ENCODE measurements at regions not wholly inside any gene's neighbourhood (a gene's known extent, or its start where the extent isn't known, plus 50 kb on each side); places are given as distances from the start of the nearest gene placed in this dataset.

- DNase-seq (ENCODE audit: insufficient read length): no peak
- TF ChIP-seq TAF1 (IDR thresholded peaks at IDR 0.05; ENCODE audit: borderline replicate concordance, low read depth, low read length) (no peak), POLR2A (IDR thresholded peaks at IDR 0.05; ENCODE audit: low read depth, low read length) (no peak), POLR2AphosphoS5 (IDR thresholded peaks at IDR 0.05; ENCODE audit: low read depth, low read length) (no peak)
- no peak for FAIRE-seq
These were observed 83.6 kb upstream of the TTC29 start for GRCh38 chr4:147029296-147029695.

GRCh38 chr4:147034372-147034771, 88.7 kb upstream of the TTC29 start:
- TF ChIP-seq TAF1 (IDR thresholded peaks at IDR 0.05; ENCODE audit: borderline replicate concordance, low read depth, low read length) (no peak), POLR2A (IDR thresholded peaks at IDR 0.05; ENCODE audit: low read depth, low read length) (no peak), POLR2AphosphoS5 (IDR thresholded peaks at IDR 0.05; ENCODE audit: low read depth, low read length) (no peak)
- FAIRE-seq (no peak), DNase-seq (ENCODE audit: insufficient read length) (no peak)

- FAIRE-seq: no peak
- DNase-seq (ENCODE audit: insufficient read length): no peak
- TF ChIP-seq TAF1 (IDR thresholded peaks at IDR 0.05; ENCODE audit: borderline replicate concordance, low read depth, low read length) (no peak), POLR2AphosphoS5 (IDR thresholded peaks at IDR 0.05; ENCODE audit: low read depth, low read length) (no peak), POLR2A (IDR thresholded peaks at IDR 0.05; ENCODE audit: low read depth, low read length) (no peak)
These were observed 91.4 kb upstream of the TTC29 start for GRCh38 chr4:147037069-147037468.

GRCh38 chr4:147039976-147040575, 94.4 kb upstream of the TTC29 start:
- no peak for TF ChIP-seq POLR2AphosphoS5 (IDR thresholded peaks at IDR 0.05; ENCODE audit: low read depth, low read length)
- no peak for TF ChIP-seq POLR2A (IDR thresholded peaks at IDR 0.05; ENCODE audit: low read depth, low read length)
- no peak for TF ChIP-seq TAF1 (IDR thresholded peaks at IDR 0.05; ENCODE audit: borderline replicate concordance, low read depth, low read length)
- no peak for FAIRE-seq
- DNase-seq (ENCODE audit: insufficient read length): no peak

- FAIRE-seq: no peak
- DNase-seq (ENCODE audit: insufficient read length): no peak
- TF ChIP-seq POLR2AphosphoS5 (IDR thresholded peaks at IDR 0.05; ENCODE audit: low read depth, low read length) (no peak), TAF1 (IDR thresholded peaks at IDR 0.05; ENCODE audit: borderline replicate concordance, low read depth, low read length) (no peak), POLR2A (IDR thresholded peaks at IDR 0.05; ENCODE audit: low read depth, low read length) (no peak)
These were observed 95.2 kb upstream of the TTC29 start for GRCh38 chr4:147040874-147041273.

GRCh38 chr4:147041376-147041775, 95.7 kb upstream of the TTC29 start:
- no peak for FAIRE-seq

GRCh38 chr4:147042046-147042445, 96.4 kb upstream of the TTC29 start:
- DNase-seq (ENCODE audit: insufficient read length) (no peak), FAIRE-seq (no peak)
- no peak for TF ChIP-seq POLR2A (IDR thresholded peaks at IDR 0.05; ENCODE audit: low read depth, low read length)
- TF ChIP-seq TAF1 (IDR thresholded peaks at IDR 0.05; ENCODE audit: borderline replicate concordance, low read depth, low read length): no peak
- TF ChIP-seq POLR2AphosphoS5 (IDR thresholded peaks at IDR 0.05; ENCODE audit: low read depth, low read length): no peak

More at GRCh38 chr4:147041376-147041775, 95.7 kb upstream of the TTC29 start:
- no peak for DNase-seq (ENCODE audit: insufficient read length)
- no peak for TF ChIP-seq TAF1 (IDR thresholded peaks at IDR 0.05; ENCODE audit: borderline replicate concordance, low read depth, low read length)
- no peak for TF ChIP-seq POLR2A (IDR thresholded peaks at IDR 0.05; ENCODE audit: low read depth, low read length)
- no peak for TF ChIP-seq POLR2AphosphoS5 (IDR thresholded peaks at IDR 0.05; ENCODE audit: low read depth, low read length)

- no peak for FAIRE-seq
- TF ChIP-seq TAF1 (IDR thresholded peaks at IDR 0.05; ENCODE audit: borderline replicate concordance, low read depth, low read length) (no peak), POLR2AphosphoS5 (IDR thresholded peaks at IDR 0.05; ENCODE audit: low read depth, low read length) (no peak), POLR2A (IDR thresholded peaks at IDR 0.05; ENCODE audit: low read depth, low read length) (no peak)
- no peak for DNase-seq (ENCODE audit: insufficient read length)
These were observed 98.6 kb upstream of the TTC29 start for GRCh38 chr4:147044241-147044640.

GRCh38 chr4:147049946-147050345, 104.3 kb upstream of the TTC29 start:
- no peak for TF ChIP-seq TAF1 (IDR thresholded peaks at IDR 0.05; ENCODE audit: borderline replicate concordance, low read depth, low read length)
- no peak for TF ChIP-seq POLR2A (IDR thresholded peaks at IDR 0.05; ENCODE audit: low read depth, low read length)
- no peak for TF ChIP-seq POLR2AphosphoS5 (IDR thresholded peaks at IDR 0.05; ENCODE audit: low read depth, low read length)
- no peak for FAIRE-seq
- DNase-seq (ENCODE audit: insufficient read length): no peak

- DNase-seq (ENCODE audit: insufficient read length) (no peak), FAIRE-seq (no peak)
- TF ChIP-seq POLR2A (IDR thresholded peaks at IDR 0.05; ENCODE audit: low read depth, low read length): no peak
- no peak for TF ChIP-seq POLR2AphosphoS5 (IDR thresholded peaks at IDR 0.05; ENCODE audit: low read depth, low read length)
- TF ChIP-seq TAF1 (IDR thresholded peaks at IDR 0.05; ENCODE audit: borderline replicate concordance, low read depth, low read length): no peak
These were observed 104.7 kb upstream of the TTC29 start for GRCh38 chr4:147050356-147050765.

GRCh38 chr4:147052361-147052760, 106.7 kb upstream of the TTC29 start:
- TF ChIP-seq TAF1 (IDR thresholded peaks at IDR 0.05; ENCODE audit: borderline replicate concordance, low read depth, low read length): no peak
- TF ChIP-seq POLR2A (IDR thresholded peaks at IDR 0.05; ENCODE audit: low read depth, low read length): no peak
- no peak for TF ChIP-seq POLR2AphosphoS5 (IDR thresholded peaks at IDR 0.05; ENCODE audit: low read depth, low read length)
- FAIRE-seq (no peak), DNase-seq (ENCODE audit: insufficient read length) (no peak)

- DNase-seq (ENCODE audit: insufficient read length): no peak
- TF ChIP-seq TAF1 (IDR thresholded peaks at IDR 0.05; ENCODE audit: borderline replicate concordance, low read depth, low read length) (no peak), POLR2A (IDR thresholded peaks at IDR 0.05; ENCODE audit: low read depth, low read length) (no peak), POLR2AphosphoS5 (IDR thresholded peaks at IDR 0.05; ENCODE audit: low read depth, low read length) (no peak)
- FAIRE-seq: no peak
These were observed 108.7 kb upstream of the TTC29 start for GRCh38 chr4:147054228-147054872.

All from GM12892 (cell line).